OCI-LY3 (cell line): ENCODE measurements at regions not wholly inside any gene's neighbourhood (a gene's known extent, or its start where the extent isn't known, plus 50 kb on each side); places are given as distances from the start of the nearest gene placed in this dataset.

Source experiments
- H2AFZ ChIP-seq: fragments of 200-600, 300-600 bp; shearing (Covaris generic); 2 replicates; pipeline ENCODE4 v1.6.0; 2014; ENCODE audit warnings: antibody characterized with exemption, low read depth, low read length
- H3K27ac ChIP-seq: fragments of 200-600, 300-600 bp; sonication (generic); 2 replicates; pipeline ENCODE4 v1.5.1; 2014; ENCODE audit warnings: mild to moderate bottlenecking, low read length, moderate library complexity, mixed read lengths
- H3K27me3 ChIP-seq: fragments of 200-600, 300-600 bp; sonication (generic); 2 replicates; pipeline ENCODE4 v1.6.1; 2014; ENCODE audit warnings: low read depth, low read length, mixed read lengths
- H3K36me3 ChIP-seq: fragments of 200-600, 300-600 bp; sonication (generic); replicated peaks from 2 replicates; pipeline ENCODE3; 2014; ENCODE audit warnings: low read depth, low read length, mixed read lengths
- H3K4me1 ChIP-seq: fragments of 300-600, 200-600 bp; sonication (generic); 2 replicates; pipeline ENCODE4 v1.6.1; 2014; ENCODE audit warnings: low read length, mixed read lengths
- H3K4me2 ChIP-seq: fragments of 200-600, 300-600 bp; sonication (generic); 2 replicates; pipeline ENCODE4 v1.6.1; 2014; ENCODE audit warnings: low read length, mixed read lengths
- H3K4me3 ChIP-seq: fragments of 300-600, 200-600 bp; sonication (generic); 2 replicates; pipeline ENCODE4 v1.5.1; 2014; ENCODE audit warnings: antibody characterized with exemption, mild to moderate bottlenecking, low read length, moderate library complexity
- H3K79me2 ChIP-seq: fragments of 300-600, 200-600 bp; shearing (Covaris generic); 2 replicates; pipeline ENCODE4 v1.6.1; 2014; ENCODE audit warnings: mild to moderate bottlenecking, low read length, mixed read lengths
- H3K9ac ChIP-seq: fragments of 300-600, 200-600 bp; shearing (Covaris generic); 2 replicates; pipeline ENCODE4 v1.6.0; 2014; ENCODE audit warnings: mild to moderate bottlenecking, low read length, moderate library complexity
- H3K9me3 ChIP-seq: fragments of 200-600, 300-600 bp; shearing (Covaris generic); 2 replicates; pipeline ENCODE4 v1.6.1; 2014; ENCODE audit warnings: low read length, mixed read lengths; ENCODE audit not compliant: insufficient read depth
- H4K20me1 ChIP-seq: fragments of 200-600, 300-600 bp; sonication (generic); 2 replicates; pipeline ENCODE4 v1.6.1; 2016; ENCODE audit warnings: low read length, mixed read lengths; ENCODE audit not compliant: insufficient read depth
- EZH2phosphoT487 ChIP-seq: fragments of 200-600 bp; shearing (Covaris generic); IDR thresholded peaks from 2 replicates; pipeline ENCODE4 v1.6.1; 2018; ENCODE audit warnings: antibody characterized with exemption, mixed run types, low read depth
- TF ChIP-seq, protein P1 (sequence below): fragments of 200-600, 300-600 bp; sonication (generic); IDR thresholded peaks from 2 replicates; pipeline ENCODE4 v1.5.1; 2014; ENCODE audit warnings: antibody characterized with exemption, low read length, low read depth

DNA sequence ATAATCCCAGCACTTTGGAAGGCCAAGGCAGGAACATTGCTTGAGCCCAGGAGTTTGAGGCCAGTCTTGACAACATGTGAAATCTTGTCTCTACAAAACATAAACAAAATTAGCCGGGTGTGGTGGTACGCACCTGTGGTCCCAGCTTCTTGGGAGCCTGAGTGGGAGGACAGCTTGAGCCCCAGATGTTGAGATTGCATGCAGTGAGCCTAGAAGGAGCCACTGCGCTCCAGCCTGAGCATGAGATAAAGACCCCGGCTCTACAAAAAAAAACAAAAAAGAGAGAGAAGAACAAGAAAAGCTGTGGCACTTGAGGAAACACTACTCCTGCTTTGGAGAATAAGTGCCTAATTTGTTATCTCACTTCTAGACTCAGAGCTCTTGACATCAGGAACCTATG, 146.6 kb downstream of the GLUL start:
- TF ChIP-seq EZH2phosphoT487 = no peak
- TF ChIP-seq, protein P1, sequence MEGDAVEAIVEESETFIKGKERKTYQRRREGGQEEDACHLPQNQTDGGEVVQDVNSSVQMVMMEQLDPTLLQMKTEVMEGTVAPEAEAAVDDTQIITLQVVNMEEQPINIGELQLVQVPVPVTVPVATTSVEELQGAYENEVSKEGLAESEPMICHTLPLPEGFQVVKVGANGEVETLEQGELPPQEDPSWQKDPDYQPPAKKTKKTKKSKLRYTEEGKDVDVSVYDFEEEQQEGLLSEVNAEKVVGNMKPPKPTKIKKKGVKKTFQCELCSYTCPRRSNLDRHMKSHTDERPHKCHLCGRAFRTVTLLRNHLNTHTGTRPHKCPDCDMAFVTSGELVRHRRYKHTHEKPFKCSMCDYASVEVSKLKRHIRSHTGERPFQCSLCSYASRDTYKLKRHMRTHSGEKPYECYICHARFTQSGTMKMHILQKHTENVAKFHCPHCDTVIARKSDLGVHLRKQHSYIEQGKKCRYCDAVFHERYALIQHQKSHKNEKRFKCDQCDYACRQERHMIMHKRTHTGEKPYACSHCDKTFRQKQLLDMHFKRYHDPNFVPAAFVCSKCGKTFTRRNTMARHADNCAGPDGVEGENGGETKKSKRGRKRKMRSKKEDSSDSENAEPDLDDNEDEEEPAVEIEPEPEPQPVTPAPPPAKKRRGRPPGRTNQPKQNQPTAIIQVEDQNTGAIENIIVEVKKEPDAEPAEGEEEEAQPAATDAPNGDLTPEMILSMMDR = no peak

DNA sequence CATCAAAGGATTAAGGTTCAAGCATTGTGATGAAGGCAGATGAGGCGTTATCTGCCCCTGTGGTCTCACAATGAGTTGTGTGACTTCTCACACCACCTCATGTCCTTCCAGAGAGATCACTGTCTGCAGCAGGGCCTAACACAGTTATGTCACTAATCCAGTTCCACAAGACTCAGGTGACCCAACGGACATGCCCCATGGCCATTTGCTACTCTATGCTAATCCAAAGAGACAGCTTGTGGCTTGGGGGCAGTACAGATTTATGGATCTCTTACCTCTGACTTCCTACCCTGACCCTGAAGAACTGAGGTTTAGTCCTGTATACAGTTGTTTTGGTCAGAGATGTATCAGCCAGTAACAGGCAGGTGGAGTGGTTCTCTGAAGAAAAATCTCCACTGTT, 147.1 kb downstream of the GLUL start:
- Histone ChIP-seq H3K36me3 (no peaks in the 10 kb centered on the region), H3K9me3 (no peaks in the 10 kb centered on the region), H3K27me3 (peaks cover 46% of the 10 kb centered on the region), H2AFZ (no peak overlapping the region), H3K4me1 (peaks cover 13% of the 10 kb centered on the region), H3K4me3 (no peak overlapping the region), H3K9ac (no peak overlapping the region), H3K27ac (no peak overlapping the region), H3K79me2 (no peaks in the 10 kb centered on the region), H4K20me1 (no peaks in the 10 kb centered on the region), H3K4me2 (no peak overlapping the region)
- TF ChIP-seq EZH2phosphoT487 = no peak
- TF ChIP-seq, protein P1 = no peak

More for the DNA sequence above, 146.6 kb downstream of the GLUL start:
- Histone ChIP-seq H3K9me3 (no peaks in the 10 kb centered on the region), H2AFZ (no peak overlapping the region), H3K4me1 (peaks cover 13% of the 10 kb centered on the region), H3K79me2 (no peaks in the 10 kb centered on the region), H3K27ac (no peak overlapping the region), H3K27me3 (peaks cover 43% of the 10 kb centered on the region), H3K9ac (no peak overlapping the region), H4K20me1 (no peaks in the 10 kb centered on the region), H3K4me3 (no peak overlapping the region), H3K36me3 (no peaks in the 10 kb centered on the region), H3K4me2 (no peak overlapping the region)

DNA sequence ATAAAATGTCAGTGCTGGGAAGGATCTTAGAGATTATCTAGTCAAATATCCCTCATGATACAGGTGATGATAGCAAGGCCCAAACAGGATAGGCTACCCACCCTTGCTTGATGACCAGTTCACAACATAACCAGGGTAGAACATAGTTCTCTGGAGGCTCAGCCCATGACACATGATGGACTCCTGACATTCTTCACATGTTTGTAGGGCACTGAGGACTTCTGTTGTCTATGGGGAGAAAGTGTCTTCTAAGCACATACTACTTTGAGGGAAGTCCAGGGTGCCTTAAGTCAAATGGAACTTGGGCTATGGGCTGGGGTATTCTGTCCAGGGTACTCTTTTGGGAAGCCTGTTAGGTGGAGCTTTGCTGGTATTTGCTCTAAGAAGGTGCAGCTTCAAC, 148.9 kb downstream of the GLUL start:
- H3K79me2 ChIP-seq = no peaks in the 10 kb centered on the region
- H3K27me3 ChIP-seq = peaks cover 37% of the 10 kb centered on the region
- no peaks in the 10 kb centered on the region for H3K36me3 ChIP-seq
- no peak overlapping the region for H3K27ac ChIP-seq
- no peak overlapping the region for H3K9ac ChIP-seq
- no peak overlapping the region for H3K4me3 ChIP-seq
- no peaks in the 10 kb centered on the region for H3K9me3 ChIP-seq
- no peaks in the 10 kb centered on the region for H3K4me1 ChIP-seq
- TF ChIP-seq EZH2phosphoT487 = no peak
- TF ChIP-seq, protein P1 = no peak
- no peak overlapping the region for H2AFZ ChIP-seq
- no peaks in the 10 kb centered on the region for H4K20me1 ChIP-seq
- H3K4me2 ChIP-seq = no peak overlapping the region

DNA sequence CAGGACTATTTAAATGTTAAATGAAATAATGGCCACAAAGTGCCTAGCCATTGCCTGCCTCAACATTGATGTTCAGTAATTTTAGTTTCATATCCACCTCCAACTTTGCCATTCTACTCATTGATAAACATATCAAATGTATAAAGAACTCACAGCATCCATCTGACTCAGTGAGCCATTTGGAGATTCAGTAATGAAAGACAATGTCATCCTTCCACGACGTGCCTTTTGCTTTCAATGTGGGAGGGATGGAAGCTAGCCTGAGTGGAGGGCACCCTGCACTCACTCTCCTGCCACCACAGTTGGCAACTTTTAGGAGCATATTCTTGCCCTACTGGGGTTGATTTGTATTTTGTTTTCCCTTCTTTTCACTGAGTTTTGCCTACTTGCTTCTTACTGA, 151.5 kb downstream of the GLUL start:
- Histone ChIP-seq H3K79me2 (no peaks in the 10 kb centered on the region), H2AFZ (no peak overlapping the region), H3K4me3 (no peak overlapping the region), H3K27ac (no peak overlapping the region), H3K9ac (no peak overlapping the region), H3K4me1 (peaks cover 5% of the 10 kb centered on the region; the same call in 1 of the 2 replicates), H3K4me2 (no peak overlapping the region), H4K20me1 (no peaks in the 10 kb centered on the region), H3K9me3 (no peaks in the 10 kb centered on the region), H3K27me3 (peaks cover 35% of the 10 kb centered on the region), H3K36me3 (no peaks in the 10 kb centered on the region)
- no peak for TF ChIP-seq EZH2phosphoT487
- TF ChIP-seq, protein P1 = no peak
